Left hindlimb (tissue), 1 donor: ENCODE measurements at regions not wholly inside any gene's neighbourhood (a gene's known extent, or its start where the extent isn't known, plus 50 kb on each side); places are given as distances from the start of the nearest gene placed in this dataset.

Experiments
- DNase-seq: peaks from one replicate; pipeline ENCODE4 v3.0.0-alpha.2; 2018

GRCh38 chr3:144394032-144394431 lies 422.4 kb downstream of the DIPK2A start:
- no peak for DNase-seq

- no peak for DNase-seq
These were observed 430.8 kb downstream of the DIPK2A start for GRCh38 chr3:144402430-144402829.

- no peak for DNase-seq
These were observed 431.4 kb downstream of the DIPK2A start for GRCh38 chr3:144403040-144403457.

GRCh38 chr3:144407335-144407734 lies 435.7 kb downstream of the DIPK2A start:
- no peak for DNase-seq

GRCh38 chr3:144409319-144409718 lies 437.7 kb downstream of the DIPK2A start:
- DNase-seq, result no peak

GRCh38 chr3:144413068-144413467 lies 441.4 kb downstream of the DIPK2A start:
- no peak for DNase-seq

GRCh38 chr3:144415492-144415891 lies 443.9 kb downstream of the DIPK2A start:
- no peak for DNase-seq

- no peak for DNase-seq
These were observed 453.0 kb downstream of the DIPK2A start for GRCh38 chr3:144424606-144425005.

GRCh38 chr3:144426366-144426765 lies 454.7 kb downstream of the DIPK2A start:
- DNase-seq, result no peak

GRCh38 chr3:144426967-144427366 lies 455.3 kb downstream of the DIPK2A start:
- no peak for DNase-seq

- DNase-seq, result no peak
These were observed 458.1 kb downstream of the DIPK2A start for GRCh38 chr3:144429719-144430121.

- DNase-seq, result no peak
These were observed 459.5 kb downstream of the DIPK2A start for GRCh38 chr3:144431134-144431533.

GRCh38 chr3:144433006-144433405 lies 461.4 kb downstream of the DIPK2A start:
- DNase-seq, result no peak

GRCh38 chr3:144437989-144438388 lies 466.4 kb downstream of the DIPK2A start:
- DNase-seq, result no peak

GRCh38 chr3:144444061-144444460 lies 472.4 kb downstream of the DIPK2A start:
- DNase-seq, result no peak

GRCh38 chr3:144444546-144444945 lies 472.9 kb downstream of the DIPK2A start:
- no peak for DNase-seq

- DNase-seq, result no peak
These were observed 484.3 kb downstream of the DIPK2A start for GRCh38 chr3:144455841-144456440.

GRCh38 chr3:144457758-144458157 lies 486.1 kb downstream of the DIPK2A start:
- DNase-seq, result no peak

- no peak for DNase-seq
These were observed 486.7 kb downstream of the DIPK2A start for GRCh38 chr3:144458283-144458682.

GRCh38 chr3:144462337-144462736 lies 490.7 kb downstream of the DIPK2A start:
- no peak for DNase-seq

GRCh38 chr3:144463911-144464310 lies 492.3 kb downstream of the DIPK2A start:
- no peak for DNase-seq

- no peak for DNase-seq
These were observed 494.5 kb downstream of the DIPK2A start for GRCh38 chr3:144466114-144466513.

- no peak for DNase-seq
These were observed 494.9 kb downstream of the DIPK2A start for GRCh38 chr3:144466540-144466939.

- DNase-seq, result no peak
These were observed 499.0 kb downstream of the DIPK2A start for GRCh38 chr3:144470666-144471065.

GRCh38 chr3:144477593-144477992 lies 506.0 kb downstream of the DIPK2A start:
- DNase-seq, result no peak
